Kidney (tissue), 13 donors: ENCODE measurements at regions not wholly inside any gene's neighbourhood (a gene's known extent, or its start where the extent isn't known, plus 50 kb on each side); places are given as distances from the start of the nearest gene placed in this dataset.

ENCODE experiments used
- DNase-seq, 5 donors: peaks; one replicate each; pipeline ENCODE4 v3.0.0-alpha.2; 2013 to 2020
- FAIRE-seq: peaks from 2 replicates; lab custom pipeline; 2012; peaks lifted over from hg19 to GRCh38; lab: Jason Lieb, UNC
- H3K27ac ChIP-seq, 2 donors: one replicate each; pipeline ENCODE4 v1.7.0; 2013; ENCODE audit warnings: low read depth in 2 of 2, low read length in 2 of 2, inconsistent platforms in 1 of 2
- H3K27me3 ChIP-seq: one replicate; pipeline ENCODE4 v1.7.1; 2013; ENCODE audit warnings: low read length, inconsistent platforms; ENCODE audit not compliant: control insufficient read depth, insufficient read depth
- H3K36me3 ChIP-seq, 3 donors: one replicate each; pipeline versions ENCODE4 v1.7.0 to v1.7.1; 2013; ENCODE audit warnings: low read length in 3 of 3, control low read depth in 1 of 3, inconsistent platforms in 1 of 3; ENCODE audit not compliant: insufficient read depth in 3 of 3, control insufficient read depth in 2 of 3
- H3K4me1 ChIP-seq, 3 donors: one replicate each; pipeline versions ENCODE4 v1.7.0 to v1.7.1; 2013; ENCODE audit warnings: low read length in 3 of 3, inconsistent platforms in 1 of 3, low read depth in 1 of 3; ENCODE audit not compliant: control insufficient read depth in 2 of 3, insufficient read depth in 2 of 3
- H3K4me3 ChIP-seq, 3 donors: one replicate each; pipeline versions ENCODE4 v1.7.0 to v1.8.1; 2013; ENCODE audit warnings: low read length in 3 of 3, control low read depth in 1 of 3, inconsistent platforms in 1 of 3
- H3K9ac ChIP-seq, 3 donors: one replicate each; pipeline versions ENCODE4 v1.7.0 to v1.7.1; 2013; ENCODE audit warnings: low read length in 3 of 3, control low read depth in 1 of 3, inconsistent platforms in 1 of 3
- H3K9me3 ChIP-seq, 3 donors: one replicate each; pipeline versions ENCODE4 v1.7.0 to v1.7.1; 2013; ENCODE audit warnings: low read length in 3 of 3, control low read depth in 1 of 3, inconsistent platforms in 1 of 3; ENCODE audit not compliant: control insufficient read depth in 2 of 3, insufficient read depth in 1 of 3
- CTCF ChIP-seq: IDR thresholded peaks from 3 replicates; pipeline ENCODE4 v1.5.1; 2012; ENCODE audit warnings: mild to moderate bottlenecking, moderate library complexity, borderline replicate concordance; ENCODE audit not compliant: insufficient read depth; ENCODE audit errors: extremely low read depth
- intact Hi-C: fragments of 100-400 bp; cut with DNase I; formaldehyde crosslinking; loops from one replicate; pipeline ENCODE4 v1.11.1; 2022
- donor health status: control.
- donor health status: control.
- donor health status: control.
- donor health status: control.
- donor health status: control.
- donor health status: DM: yes; HTN: yes; CAD: no.
- donor health status: Normal renal cell carcinoma (clear cell type).

- no peak for TF ChIP-seq CTCF
- no peak for FAIRE-seq
- H3K9ac ChIP-seq = no peak overlapping the region
- intact Hi-C loops = no loop called here
- H3K36me3 ChIP-seq = no peaks in the 10 kb centered on the region
- no peaks in the 10 kb centered on the region for H3K27me3 ChIP-seq
- no peak overlapping the region for H3K27ac ChIP-seq
- H3K4me1 ChIP-seq = no peaks in the 10 kb centered on the region
- no peak overlapping the region for H3K4me3 ChIP-seq
- DNase-seq = no peak
- H3K9me3 ChIP-seq = no peaks in the 10 kb centered on the region
These were observed 333.3 kb downstream of the MRPL39 start for GRCh38 chr21:25273959-25274358.

- Histone ChIP-seq H3K27me3 (no peaks in the 10 kb centered on the region), H3K4me1 (no peaks in the 10 kb centered on the region), H3K4me3 (no peak overlapping the region), H3K9me3 (no peaks in the 10 kb centered on the region), H3K27ac (no peak overlapping the region), H3K9ac (no peak overlapping the region), H3K36me3 (no peaks in the 10 kb centered on the region)
- intact Hi-C loops = no loop called here
- no peak for DNase-seq
- no peak for TF ChIP-seq CTCF
- FAIRE-seq = no peak
These were observed 352.6 kb downstream of the MRPL39 start for GRCh38 chr21:25254491-25255174.

- H3K9me3 ChIP-seq = no peaks in the 10 kb centered on the region
- FAIRE-seq (no peak), DNase-seq (no peak)
- intact Hi-C loops = no loop called here
- no peak for TF ChIP-seq CTCF
- H3K27me3 ChIP-seq = no peaks in the 10 kb centered on the region
- H3K9ac ChIP-seq = no peak overlapping the region
- H3K36me3 ChIP-seq = no peaks in the 10 kb centered on the region
- H3K27ac ChIP-seq = no peak overlapping the region
- no peak overlapping the region for H3K4me3 ChIP-seq
- H3K4me1 ChIP-seq = no peaks in the 10 kb centered on the region
These were observed 360.7 kb downstream of the MRPL39 start for GRCh38 chr21:25246546-25246945.

- Histone ChIP-seq H3K36me3 (no peaks in the 10 kb centered on the region), H3K27me3 (no peaks in the 10 kb centered on the region), H3K4me3 (no peak overlapping the region), H3K9ac (no peak overlapping the region), H3K27ac (no peak overlapping the region), H3K4me1 (no peaks in the 10 kb centered on the region), H3K9me3 (no peaks in the 10 kb centered on the region)
- intact Hi-C loops = no loop called here
- no peak for DNase-seq
- no peak for FAIRE-seq
- TF ChIP-seq CTCF = no peak
These were observed 362.5 kb downstream of the MRPL39 start for GRCh38 chr21:25244735-25245134.
